Tibial nerve (tissue), 4 donors: ENCODE measurements at regions not wholly inside any gene's neighbourhood (a gene's known extent, or its start where the extent isn't known, plus 50 kb on each side); places are given as distances from the start of the nearest gene placed in this dataset.

Experiments
- CTCF ChIP-seq, 5 experiments: fragments of 200-600 bp in 3 of 5; fragments of 450-650 bp in 2 of 5; sonication (generic) in 3 of 5; IDR thresholded peaks; one replicate each; pipeline ENCODE4 v1.5.1; 2016 to 2019; ENCODE audit warnings: antibody characterized with exemption in 5 of 5, mild to moderate bottlenecking in 3 of 5, moderate library complexity in 2 of 5
- EP300 ChIP-seq, 2 donors: sonication (generic); formaldehyde crosslinking; IDR thresholded peaks; one replicate each; pipeline ENCODE4 v1.6.1; 2017; ENCODE audit warnings: antibody characterized with exemption in 2 of 2, mild to moderate bottlenecking in 1 of 2
- POLR2A ChIP-seq, 2 donors: fragments of 450-650 bp; IDR thresholded peaks; one replicate each; pipeline ENCODE4 v1.6.1; 2017; ENCODE audit warnings: antibody characterized with exemption in 2 of 2, mild to moderate bottlenecking in 2 of 2, moderate library complexity in 2 of 2

- no peak for TF ChIP-seq CTCF (IDR thresholded peaks at IDR 0.05)
- TF ChIP-seq POLR2A (IDR thresholded peaks at IDR 0.05) = no peak
- TF ChIP-seq EP300 (IDR thresholded peaks at IDR 0.05) = no peak
Observed at GRCh38 chr14:71632440-71632946, 299.7 kb upstream of the RGS6 start.
